ENCODE measurements at regions not wholly inside any gene's neighbourhood (a gene's known extent, or its start where the extent isn't known, plus 50 kb on each side); places are given as distances from the start of the nearest gene placed in this dataset.

- in situ Hi-C loops (cut with HindIII; ENCODE audit: low sequenced_read_pairs), result no loop called here
- no peak for TF ChIP-seq CTCF (IDR thresholded peaks at IDR 0.05; ENCODE audit: low read depth, low read length)
- no peak for DNase-seq (ENCODE audit: low read depth, low spot score)
- no peak overlapping the region for H3K4me3 ChIP-seq (ENCODE audit: low read depth, low read length)
Measured at GRCh38 chr18:47343291-47343690, 91.8 kb upstream of the SKOR2 start.

DNA sequence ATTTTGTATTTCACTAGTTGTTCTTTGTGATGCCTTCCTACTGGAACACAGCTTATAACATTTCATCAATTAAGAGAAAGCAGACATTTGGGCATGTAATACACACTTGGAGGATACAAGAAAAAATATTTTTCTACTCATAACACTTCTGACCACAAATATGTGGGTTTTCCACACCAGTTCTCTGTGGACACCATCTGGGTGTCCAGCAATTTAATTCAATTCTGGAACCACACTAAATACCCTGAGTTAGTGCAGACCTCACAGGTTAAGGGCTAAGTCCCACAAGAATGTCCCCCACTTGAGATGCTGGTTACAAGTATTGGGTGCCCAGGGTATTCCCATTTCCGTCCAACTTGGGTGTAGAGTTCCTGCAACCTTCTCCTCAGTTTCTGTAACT is 91.1 kb upstream of the SKOR2 start:
- in situ Hi-C loops (cut with HindIII; ENCODE audit: low sequenced_read_pairs), result no loop called here
- no peak overlapping the region for H3K4me3 ChIP-seq (ENCODE audit: low read depth, low read length)
- no peak for DNase-seq (ENCODE audit: low read depth, low spot score)
- no peak for TF ChIP-seq CTCF (IDR thresholded peaks at IDR 0.05; ENCODE audit: low read depth, low read length)

GRCh38 chr18:47341678-47342077 is 90.2 kb upstream of the SKOR2 start:
- in situ Hi-C loops (cut with HindIII; ENCODE audit: low sequenced_read_pairs), result no loop called here
- TF ChIP-seq CTCF (IDR thresholded peaks at IDR 0.05; ENCODE audit: low read depth, low read length), result no peak
- no peak for DNase-seq (ENCODE audit: low read depth, low spot score)
- no peak overlapping the region for H3K4me3 ChIP-seq (ENCODE audit: low read depth, low read length)

GRCh38 chr18:47334966-47335365 is 83.5 kb upstream of the SKOR2 start:
- H3K4me3 ChIP-seq (ENCODE audit: low read depth, low read length), result no peak overlapping the region
- DNase-seq (ENCODE audit: low read depth, low spot score), result no peak
- in situ Hi-C loops (cut with HindIII; ENCODE audit: low sequenced_read_pairs), result no loop called here
- TF ChIP-seq CTCF (IDR thresholded peaks at IDR 0.05; ENCODE audit: low read depth, low read length), result no peak

DNA sequence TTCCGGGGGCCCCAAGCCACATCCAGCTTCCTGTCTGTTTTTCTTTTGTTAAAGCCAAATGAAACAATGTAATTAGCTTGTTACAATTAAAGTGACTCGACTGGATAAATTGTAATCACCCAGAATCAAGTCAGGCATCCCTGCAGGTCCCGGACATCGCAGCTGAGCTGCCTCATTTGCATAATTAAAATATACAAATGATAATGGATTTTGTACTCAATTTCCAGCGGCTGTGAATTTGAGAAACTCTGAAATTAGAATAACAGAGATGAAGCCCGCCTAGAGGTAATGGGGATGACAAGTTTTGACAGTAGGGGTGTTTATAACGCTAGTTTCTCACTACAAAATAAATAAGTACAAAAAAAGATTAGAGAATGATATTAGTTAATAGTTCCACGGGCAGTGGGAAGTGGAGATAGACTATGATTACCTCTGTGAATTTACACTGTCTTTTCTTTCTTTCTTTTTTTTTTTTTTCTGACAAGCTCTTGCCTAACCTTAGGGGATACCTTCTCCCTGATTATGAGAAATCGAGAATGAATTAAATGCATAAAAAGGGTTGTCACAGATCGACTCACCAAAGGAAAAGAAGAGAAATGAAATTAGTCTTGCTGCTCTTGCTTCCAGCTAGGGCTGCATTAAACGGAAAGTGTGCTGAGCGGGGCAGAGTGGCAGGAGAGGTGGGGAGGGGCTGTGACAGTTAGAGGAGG is 82.6 kb upstream of the SKOR2 start:
- H3K4me3 ChIP-seq (ENCODE audit: low read depth, low read length), result no peak overlapping the region
- in situ Hi-C loops (cut with HindIII; ENCODE audit: low sequenced_read_pairs), result no loop called here
- no peak for DNase-seq (ENCODE audit: low read depth, low spot score)
- no peak for TF ChIP-seq CTCF (IDR thresholded peaks at IDR 0.05; ENCODE audit: low read depth, low read length)

GRCh38 chr18:47331641-47332040 is 80.2 kb upstream of the SKOR2 start:
- in situ Hi-C loops (cut with HindIII; ENCODE audit: low sequenced_read_pairs), result no loop called here
- H3K4me3 ChIP-seq (ENCODE audit: low read depth, low read length), result no peak overlapping the region
- DNase-seq (ENCODE audit: low read depth, low spot score), result no peak
- TF ChIP-seq CTCF (IDR thresholded peaks at IDR 0.05; ENCODE audit: low read depth, low read length), result no peak
